Upper lobe of left lung (tissue), 6 donors: ENCODE measurements at regions not wholly inside any gene's neighbourhood (a gene's known extent, or its start where the extent isn't known, plus 50 kb on each side); places are given as distances from the start of the nearest gene placed in this dataset.
"Not testable (repeated sequence)": the region's sequence is repeated elsewhere in the genome, so short reads cannot be mapped to it uniquely, and the experiment has no call there.

Experiments used
- ATAC-seq, 2 donors: fragments of 200-7000 bp; cut with Tn5 transposase; one replicate each; pipeline ENCODE4 v1.9.1; 2022; ENCODE audit warnings: mild to moderate bottlenecking in 2 of 2, moderate library complexity in 2 of 2; ENCODE audit not compliant: low FRiP score in 2 of 2
- DNase-seq, 2 donors: peaks; one replicate each; pipeline ENCODE4 v3.0.0-alpha.2; 2019 to 2020
- H3K27ac ChIP-seq, 4 donors: fragments of 200-600 bp; sonication (generic); one replicate each; pipeline ENCODE4 v1.5.1; 2016 to 2019
- H3K27me3 ChIP-seq, 4 donors: fragments of 200-600 bp; sonication (generic); one replicate each; pipeline ENCODE4 v1.5.1; 2017 to 2019
- H3K36me3 ChIP-seq, 4 donors: fragments of 200-600 bp; sonication (generic); one replicate each; pipeline ENCODE4 v1.5.1; 2016 to 2019
- H3K4me1 ChIP-seq, 4 donors: fragments of 200-600 bp; sonication (generic); one replicate each; pipeline ENCODE4 v1.5.1; 2018 to 2019
- H3K4me3 ChIP-seq, 4 donors: fragments of 200-600 bp; sonication (generic); one replicate each; pipeline ENCODE4 v1.5.1; 2017 to 2019; ENCODE audit warnings: mild to moderate bottlenecking in 2 of 4, moderate library complexity in 1 of 4
- H3K9me3 ChIP-seq, 4 donors: fragments of 200-600 bp; sonication (generic); one replicate each; pipeline ENCODE4 v1.5.1; 2018 to 2019
- WGBS, 2 donors: methylation state at CpG; one replicate each; pipeline ENCODE4 v1.1.5; 2017 to 2018; 5-methylcytosine and 5-hydroxymethylcytosine counted together
- small RNA-seq, 4 donors: library from RNA; depleted of rRNA; stranded (forward); fragments of <200 nt; gene quantifications; one replicate each; pipeline ENCODE3, GENCODE V24; 2016
- donor health status: DM: no; HTN: no; CAD: no; lungs with moderate emphysema.
- donor health status: DM: no; HTN: yes; CAD: no; lungs with severe emphysema.

DNA sequence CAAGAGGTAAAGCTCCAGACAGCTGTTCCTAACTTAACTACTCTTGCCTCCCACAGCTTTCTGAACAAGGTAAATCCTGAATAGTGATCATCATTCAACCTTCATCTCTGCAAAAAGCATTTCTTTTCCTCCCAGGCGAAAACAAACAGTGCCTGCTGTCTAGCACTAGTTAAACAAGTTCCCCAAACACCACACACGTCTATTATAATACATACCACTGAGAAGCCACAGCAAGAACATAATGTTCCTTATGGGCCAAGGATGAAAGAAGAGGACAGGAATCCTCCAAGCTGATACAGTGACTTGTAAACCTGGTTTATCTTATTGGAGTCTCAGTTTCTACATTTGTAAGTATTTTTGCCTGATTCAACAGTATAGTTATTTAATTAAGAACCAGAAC is 56.1 kb upstream of the PDPR start:
- not testable (repeated sequence) for H3K4me1 ChIP-seq, DNase-seq, H3K27ac ChIP-seq, H3K9me3 ChIP-seq, H3K4me3 ChIP-seq, H3K27me3 ChIP-seq, ATAC-seq, H3K36me3 ChIP-seq
- WGBS, 2 donors: 0 to 20% methylated on average over 1 of the region's 2 CpGs

DNA sequence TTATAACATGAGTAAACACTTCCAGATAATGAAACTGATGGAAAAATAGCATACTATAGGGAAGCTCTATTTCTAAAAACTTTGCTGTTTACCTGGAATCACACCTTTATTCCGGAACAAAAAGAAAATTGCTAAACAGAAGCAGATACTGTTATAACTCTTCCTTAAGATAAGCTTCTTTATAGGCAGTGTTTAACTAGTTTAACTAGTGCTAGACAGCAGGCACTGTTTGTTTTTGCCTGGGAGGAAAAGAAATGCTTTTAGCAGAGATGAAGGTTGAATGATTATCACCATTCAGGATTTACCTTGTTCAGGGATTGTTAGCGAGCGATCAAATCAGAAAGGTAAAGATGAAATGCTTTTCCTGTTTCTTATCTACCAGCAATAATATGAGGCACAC is 54.7 kb upstream of the PDPR start:
- H3K27ac ChIP-seq, H3K9me3 ChIP-seq, DNase-seq, H3K27me3 ChIP-seq, H3K36me3 ChIP-seq, H3K4me3 ChIP-seq, ATAC-seq: not testable (repeated sequence)
- H3K4me1 ChIP-seq: peaks cover 0 to 12% (median 3%) of the 10 kb centered on the region in 4 donors
- 86 to 94% methylated on average over 3 of the region's 3 CpGs for WGBS, 2 donors

- not testable (repeated sequence) for H3K4me3 ChIP-seq, ATAC-seq, H3K36me3 ChIP-seq, H3K27ac ChIP-seq, DNase-seq, H3K27me3 ChIP-seq, H3K9me3 ChIP-seq
- 86 to 88% methylated on average over 8 of the region's 8 CpGs for whole genome bisulfite sequencing, 2 donors
- peaks cover 0 to 12% (median 5%) of the 10 kb centered on the region in 4 donors for H3K4me1 ChIP-seq
Observed at GRCh38 chr16:70060521-70061027, 53.6 kb upstream of the PDPR start.

GRCh38 chr16:70061671-70062218 is 52.4 kb upstream of the PDPR start:
- H3K27ac ChIP-seq: not testable (repeated sequence)

GRCh38 chr16:70062947-70063346 is 51.2 kb upstream of the PDPR start:
- H3K27me3 ChIP-seq, ATAC-seq, H3K4me3 ChIP-seq, DNase-seq, H3K9me3 ChIP-seq, H3K36me3 ChIP-seq, H3K27ac ChIP-seq: not testable (repeated sequence)
- H3K4me1 ChIP-seq: peaks cover 0 to 15% (median 6%) of the 10 kb centered on the region in 4 donors
- 66 to 78% methylated on average over 3 of the region's 3 CpGs for WGBS, 2 donors

More at GRCh38 chr16:70061671-70062218, 52.4 kb upstream of the PDPR start:
- WGBS, 2 donors: 75 to 79% methylated on average over 6 to 7 of the region's 7 CpGs
- not testable (repeated sequence) for ATAC-seq, H3K27me3 ChIP-seq, H3K36me3 ChIP-seq, DNase-seq, H3K4me3 ChIP-seq, H3K9me3 ChIP-seq
- peaks cover 0 to 15% (median 6%) of the 10 kb centered on the region in 4 donors for H3K4me1 ChIP-seq

Small RNAs in the stretch of these regions (small RNA-seq; reads per million reads assigned to genes)
- 0 reads per million in 4 donors for gene MIR1972-2
